DMS53 treated with DMSO at 0.1 percent for 48 hours (cell line): ENCODE measurements at regions not wholly inside any gene's neighbourhood (a gene's known extent, or its start where the extent isn't known, plus 50 kb on each side); places are given as distances from the start of the nearest gene placed in this dataset.
"Not testable (repeated sequence)": the region's sequence is repeated elsewhere in the genome, so short reads cannot be mapped to it uniquely, and the experiment has no call there.

ENCODE experiments used
- DNase-seq: peaks from one replicate; lab custom pipeline; 2025; ENCODE audit not compliant: unreplicated experiment; lab: John Stamatoyannopoulos, UW

DNA sequence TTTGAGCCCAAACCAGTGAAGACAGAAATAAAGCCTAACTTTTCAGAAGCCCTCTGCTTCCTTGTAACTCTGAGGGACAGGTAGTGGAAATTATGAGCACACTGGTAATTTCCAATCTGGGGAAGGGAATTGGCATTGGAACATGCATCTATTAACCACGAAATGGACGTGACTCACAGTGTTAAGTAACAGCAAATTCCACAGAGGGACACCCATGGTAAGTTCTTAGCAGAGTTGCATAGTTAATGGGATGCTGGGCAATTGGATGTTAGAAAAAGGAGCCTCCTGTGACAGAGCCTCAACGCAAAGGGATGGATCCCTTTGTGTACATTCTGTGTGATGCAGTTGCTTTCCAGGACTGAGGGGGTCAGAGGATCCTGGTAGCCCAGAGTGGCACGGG lies 168.6 kb downstream of the SEMA6D start:
- DNase-seq = no peak

DNA sequence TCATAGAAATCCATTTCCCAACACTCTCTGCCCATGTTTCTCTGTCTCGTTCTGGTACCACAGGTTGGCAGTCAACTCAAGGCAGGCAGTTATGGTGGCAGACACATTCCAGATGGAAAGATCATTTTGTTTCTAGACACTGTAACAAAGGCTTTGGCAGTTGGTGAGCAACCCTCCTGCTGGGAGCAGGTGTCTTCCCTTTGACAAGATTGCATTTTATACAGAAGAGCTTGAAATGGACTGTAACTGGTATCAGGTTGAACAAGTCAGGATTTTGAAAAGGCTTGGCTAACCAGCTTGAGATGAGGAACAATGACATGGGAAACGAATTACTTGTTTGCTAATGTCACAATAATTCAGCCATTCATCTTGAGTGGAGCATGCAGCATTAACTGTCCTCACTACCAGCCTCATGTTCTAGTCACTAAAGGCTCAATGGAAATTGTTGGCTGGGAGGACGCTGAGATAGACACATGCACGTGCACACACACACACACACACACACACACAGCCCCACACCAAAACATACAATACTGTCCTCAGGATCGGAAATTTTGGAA lies 170.0 kb downstream of the SEMA6D start:
- DNase-seq = no peak

DNA sequence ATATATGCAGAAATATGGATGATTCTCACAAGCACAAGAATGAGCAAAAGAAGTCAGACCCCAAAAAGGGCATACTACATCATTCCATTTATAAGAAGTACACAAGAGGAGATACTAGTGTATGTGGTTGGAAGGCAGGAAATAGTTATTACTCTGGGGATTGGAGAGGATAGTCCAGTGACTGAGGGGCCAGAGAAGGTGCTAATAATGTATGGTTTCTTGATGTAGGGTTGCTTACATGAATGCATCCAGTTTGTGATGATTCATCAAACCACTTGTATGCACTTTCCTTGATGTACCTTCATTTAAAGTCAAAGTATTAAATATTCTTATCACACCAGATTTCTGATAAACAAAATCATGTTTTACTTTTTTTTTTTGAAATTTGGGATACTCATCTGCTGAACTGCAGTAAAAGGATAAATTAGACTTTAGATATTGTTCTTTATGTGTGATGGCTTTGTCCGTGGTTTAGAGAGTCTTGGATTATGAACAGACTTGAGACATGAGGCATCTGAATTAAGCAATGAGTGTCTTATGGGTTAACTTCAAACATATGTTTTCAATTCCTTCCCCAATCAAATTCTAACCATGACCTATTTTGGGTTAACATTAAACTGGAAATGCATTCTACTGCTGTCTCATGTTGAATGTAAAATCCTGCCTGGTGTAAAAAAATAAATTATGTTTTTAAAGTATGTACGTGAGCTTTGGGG lies 171.2 kb downstream of the SEMA6D start:
- no peak for DNase-seq

DNA sequence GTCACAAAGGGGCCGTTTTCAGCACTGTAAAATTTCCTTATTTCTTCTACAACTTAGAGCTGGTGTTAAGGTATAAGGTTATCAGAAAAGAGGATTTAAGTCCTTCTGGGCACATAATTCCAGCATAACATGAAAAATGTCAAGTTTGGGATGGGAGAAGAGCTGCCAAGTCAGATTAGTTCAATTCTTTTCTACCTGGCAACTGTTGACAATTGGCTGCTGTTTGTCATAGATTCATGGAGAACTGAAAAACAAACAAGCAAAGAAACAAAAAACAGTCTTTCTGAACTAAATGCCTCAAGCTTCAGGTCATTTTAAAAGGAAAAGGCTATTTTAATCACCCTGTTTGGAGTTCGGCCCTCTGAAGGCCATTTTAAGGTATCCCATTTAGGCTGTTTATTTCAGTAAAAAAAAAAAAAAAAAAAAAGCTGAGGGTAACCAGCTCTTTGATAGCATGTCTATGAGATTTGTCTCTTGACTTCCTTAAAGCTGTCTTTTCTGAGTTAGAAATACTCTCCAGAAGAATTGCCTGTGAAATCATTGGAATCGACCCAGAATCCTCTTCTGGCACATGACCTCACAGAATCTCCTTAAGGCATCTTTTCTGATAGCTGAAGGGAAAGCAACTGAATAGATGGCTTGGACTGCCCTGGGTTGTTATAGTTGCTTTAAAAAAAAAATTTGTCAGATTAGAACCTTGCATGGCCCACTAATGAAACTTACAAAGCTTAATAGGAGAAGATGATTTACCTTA lies 173.3 kb downstream of the SEMA6D start:
- DNase-seq = no peak

DNA sequence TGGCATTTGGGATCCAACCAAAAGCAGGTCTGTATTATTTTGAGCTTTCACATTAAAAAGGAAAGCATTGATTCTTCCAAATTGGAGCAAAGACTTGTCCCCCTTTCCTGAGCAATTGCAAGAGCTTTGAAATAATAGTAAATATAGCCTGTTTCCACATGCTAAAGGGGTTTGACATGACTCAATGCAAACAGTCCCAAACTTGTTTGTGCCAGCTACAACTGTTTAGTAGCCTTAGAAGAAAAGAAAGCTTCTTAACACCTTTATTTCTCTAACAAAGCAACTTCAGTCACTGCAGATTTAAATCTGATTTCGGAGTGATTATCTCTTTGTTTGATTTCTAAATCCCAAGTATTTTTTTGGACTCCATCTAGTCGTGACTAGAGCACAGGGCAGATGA lies 180.2 kb downstream of the SEMA6D start:
- no peak for DNase-seq

DNA sequence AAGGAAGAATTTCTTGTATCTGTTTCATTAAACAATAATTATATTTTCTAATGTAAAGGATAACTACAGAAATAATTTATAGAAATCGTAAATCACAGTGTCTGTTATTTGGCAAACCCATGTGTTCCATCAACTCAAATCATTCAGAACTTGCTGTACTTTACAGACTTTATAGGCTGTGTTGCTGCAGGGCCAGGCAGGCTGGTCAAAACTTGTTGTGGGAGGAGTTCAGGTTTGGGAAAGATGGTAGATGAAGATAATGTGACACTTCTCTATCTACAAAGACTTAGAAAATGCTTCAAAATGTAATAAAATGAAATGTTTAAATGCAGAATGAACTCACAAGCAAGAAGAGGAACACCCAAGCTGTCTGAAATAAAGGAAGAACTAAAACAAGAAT lies 183.4 kb downstream of the SEMA6D start:
- DNase-seq = no peak

DNA sequence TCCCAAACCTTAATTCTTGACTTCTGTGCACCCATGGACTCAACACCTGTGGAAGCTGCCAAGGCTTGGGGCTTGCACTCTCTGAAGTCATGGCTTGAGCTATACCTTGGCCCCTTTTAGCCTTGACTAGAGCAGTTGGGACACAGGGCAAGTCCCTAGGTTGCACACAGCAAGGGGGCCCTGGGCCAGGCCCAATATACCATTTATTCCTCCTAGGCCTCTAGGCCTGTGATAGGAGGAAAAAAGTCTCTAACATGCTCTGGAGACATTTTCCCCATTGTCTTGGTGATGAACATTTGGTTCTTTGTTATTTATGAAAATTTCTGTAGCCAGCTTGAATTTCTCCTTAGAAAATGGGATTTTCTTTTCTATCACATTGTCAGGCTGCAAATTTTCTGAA lies 186.1 kb downstream of the SEMA6D start:
- no peak for DNase-seq

DNA sequence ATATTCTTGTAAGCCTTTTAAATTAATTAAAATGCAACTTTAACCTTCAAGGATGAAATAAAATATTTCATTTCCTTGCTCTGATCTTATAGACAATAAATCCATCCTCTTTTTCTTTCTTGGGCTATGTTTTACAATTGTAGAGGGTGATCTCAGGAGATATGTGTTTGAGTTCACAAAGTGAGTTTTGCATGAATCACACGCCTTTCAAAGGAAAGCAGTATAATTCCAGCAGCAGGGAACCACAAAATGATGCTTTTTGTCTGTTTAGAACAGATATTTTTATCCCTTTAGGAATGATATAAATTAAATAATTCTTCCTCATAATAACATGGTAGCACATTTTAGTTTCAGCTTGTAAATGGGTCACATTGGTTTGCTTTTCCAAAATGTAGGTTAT lies 191.2 kb downstream of the SEMA6D start:
- no peak for DNase-seq

DNA sequence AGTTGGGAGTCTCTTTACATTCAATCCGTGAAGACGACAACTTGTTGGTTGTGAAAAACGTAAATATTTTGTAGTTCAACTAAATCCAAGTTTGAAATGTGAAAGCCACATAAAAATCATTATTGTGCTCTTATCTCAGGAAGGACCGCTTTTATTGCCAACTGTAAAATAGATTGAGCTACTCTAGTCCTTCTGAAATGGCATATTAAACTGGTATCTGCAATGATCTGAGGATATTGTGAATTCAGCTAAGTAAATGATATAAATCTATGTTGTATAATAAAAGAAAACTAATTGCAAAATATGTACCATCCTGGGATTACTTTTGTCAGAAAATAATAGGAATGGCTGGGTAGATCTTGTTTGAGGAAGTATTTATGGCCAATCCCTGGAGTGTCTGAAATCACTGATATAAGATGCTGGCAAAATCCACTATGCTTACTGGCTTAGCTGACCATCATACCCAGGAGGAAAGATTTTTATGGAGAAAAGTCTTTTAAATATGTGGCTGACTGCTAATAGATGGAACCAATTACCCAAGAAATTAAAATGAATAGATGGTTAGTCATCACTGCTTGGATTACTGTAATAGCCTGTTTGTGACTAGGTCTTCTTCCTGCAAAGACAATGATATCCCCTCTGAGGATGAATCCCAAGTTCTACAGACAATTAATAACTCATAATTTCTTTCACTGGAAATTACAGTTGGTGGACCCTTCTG lies 191.8 kb downstream of the SEMA6D start:
- DNase-seq = no peak

DNA sequence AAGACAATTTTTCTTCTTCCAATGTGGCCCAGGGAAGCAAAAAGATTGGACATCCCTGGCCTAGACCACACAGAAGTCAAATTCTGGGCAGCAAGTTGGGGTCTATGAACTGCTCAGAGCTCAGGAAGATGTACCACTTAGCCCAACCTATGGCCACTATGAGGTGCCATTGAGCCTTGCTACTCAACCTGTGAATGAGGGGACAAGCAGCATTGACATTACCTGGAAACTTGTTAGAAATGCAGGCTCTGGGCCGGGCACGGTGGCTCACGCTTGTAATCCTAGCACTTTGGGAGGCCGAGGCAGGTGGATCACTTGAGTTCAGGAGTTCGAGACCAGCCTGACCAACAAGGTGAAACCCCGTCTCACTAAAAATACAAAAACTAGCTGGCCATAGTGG lies 195.6 kb downstream of the SEMA6D start:
- DNase-seq = not testable (repeated sequence)

DNA sequence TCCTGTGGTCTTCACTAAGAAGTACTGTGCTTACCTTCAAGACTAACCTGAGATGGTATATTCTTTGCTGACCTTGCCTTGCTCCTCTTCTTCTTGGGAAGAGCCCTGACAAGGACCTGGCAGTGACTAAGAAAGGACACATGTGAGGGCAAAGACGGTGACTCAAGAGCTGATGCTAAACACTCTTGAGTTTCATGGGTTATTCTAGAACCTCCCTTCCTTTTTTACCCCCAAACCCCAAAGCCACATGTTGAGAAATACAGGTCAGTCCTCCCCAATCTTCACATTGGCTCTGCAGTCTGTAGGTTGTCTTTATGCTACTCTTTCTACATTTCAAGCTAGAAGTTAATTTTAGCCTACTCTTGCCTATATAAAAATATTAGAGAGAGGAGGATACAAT lies 200.6 kb downstream of the SEMA6D start:
- DNase-seq = no peak

DNA sequence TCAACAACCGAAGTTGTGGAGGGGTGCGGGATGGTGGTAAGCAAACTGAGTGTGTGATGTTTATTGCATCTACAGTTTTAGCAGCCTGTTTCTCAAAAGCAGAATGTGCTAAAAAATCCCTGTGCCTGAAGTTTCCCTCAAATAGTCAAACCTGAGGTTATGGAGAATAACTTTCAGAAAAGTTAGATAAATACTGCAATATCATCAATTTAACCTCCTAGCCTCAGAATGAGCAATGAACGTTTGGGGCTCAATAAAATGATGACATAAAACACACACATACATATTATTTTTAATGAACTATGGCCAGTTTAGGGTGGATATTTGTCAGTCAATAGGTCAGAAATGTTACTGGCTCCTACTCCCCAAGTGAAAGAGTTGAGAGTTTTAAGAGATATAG lies 201.6 kb downstream of the SEMA6D start:
- DNase-seq = no peak

DNA sequence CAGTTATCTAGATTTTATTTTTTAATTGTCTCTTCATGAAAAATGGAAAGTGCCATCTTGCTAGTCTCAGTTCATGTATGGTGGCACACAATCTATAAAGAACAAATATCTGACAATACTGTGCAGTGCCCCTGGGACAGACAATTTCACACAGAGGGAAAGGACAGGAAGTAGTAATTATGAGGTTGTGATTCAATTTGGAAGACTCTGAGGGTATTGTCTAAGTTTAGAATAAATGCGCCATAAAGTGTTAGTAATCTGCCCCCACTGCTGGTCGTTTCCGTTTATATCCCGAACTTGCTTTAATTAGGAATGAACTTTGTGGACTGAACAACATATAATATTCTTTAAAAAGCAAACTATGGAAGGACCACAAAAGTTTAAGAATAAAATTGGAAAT lies 196.4 kb upstream of the SLC24A5 start:
- no peak for DNase-seq

DNA sequence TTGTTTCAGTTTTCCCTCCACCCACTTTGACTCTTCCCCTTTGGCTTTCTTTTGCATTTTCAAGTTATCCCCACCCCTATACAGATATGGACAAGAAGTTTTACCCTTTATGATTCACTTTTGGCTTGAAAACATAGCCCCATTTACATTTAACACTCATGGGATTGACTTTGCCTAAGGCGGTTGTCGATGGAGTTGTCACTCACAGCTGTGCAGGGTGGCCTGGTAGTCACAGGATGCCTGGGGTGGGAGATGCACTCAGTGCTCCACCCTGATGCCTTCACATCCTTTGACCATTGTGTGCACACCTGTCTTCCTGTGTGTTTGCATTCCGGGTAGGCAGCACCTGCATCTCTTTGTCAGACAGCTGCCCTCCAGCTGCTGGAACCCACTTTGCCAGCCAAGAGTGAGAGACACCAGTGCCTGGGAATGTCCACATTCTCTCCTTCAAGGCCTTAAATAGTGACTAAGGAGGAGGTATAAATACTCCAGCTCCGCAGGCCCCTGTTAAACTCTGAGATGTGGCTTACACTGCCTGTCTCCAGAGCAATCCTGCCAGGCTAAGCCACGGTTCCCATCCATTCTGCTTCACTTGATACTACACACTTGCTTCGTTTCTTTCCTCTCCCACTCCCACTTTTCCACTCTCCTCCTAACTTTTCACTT lies 191.5 kb upstream of the SLC24A5 start:
- peak; percentile 86 for DNase-seq

DNA sequence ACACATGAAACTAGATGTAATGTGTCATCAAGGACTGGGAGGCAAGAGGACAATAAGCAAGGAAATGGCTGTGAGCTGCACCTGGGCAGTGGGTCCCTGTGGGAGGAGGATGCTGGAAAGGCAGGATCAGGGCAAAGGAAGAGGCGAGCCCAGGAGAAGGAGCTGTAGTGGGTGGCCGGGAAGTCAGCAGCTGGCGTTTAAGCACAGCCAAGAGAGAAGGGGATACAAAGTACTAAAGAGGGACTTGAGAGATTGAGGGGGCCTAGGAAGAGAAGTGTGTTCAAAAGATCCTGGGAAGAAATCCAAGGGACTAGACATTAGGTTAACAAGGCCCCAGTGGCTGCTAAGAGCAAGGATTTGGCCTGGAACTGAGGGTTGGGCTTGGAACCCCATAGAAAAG lies 188.5 kb upstream of the SLC24A5 start:
- no peak for DNase-seq

DNA sequence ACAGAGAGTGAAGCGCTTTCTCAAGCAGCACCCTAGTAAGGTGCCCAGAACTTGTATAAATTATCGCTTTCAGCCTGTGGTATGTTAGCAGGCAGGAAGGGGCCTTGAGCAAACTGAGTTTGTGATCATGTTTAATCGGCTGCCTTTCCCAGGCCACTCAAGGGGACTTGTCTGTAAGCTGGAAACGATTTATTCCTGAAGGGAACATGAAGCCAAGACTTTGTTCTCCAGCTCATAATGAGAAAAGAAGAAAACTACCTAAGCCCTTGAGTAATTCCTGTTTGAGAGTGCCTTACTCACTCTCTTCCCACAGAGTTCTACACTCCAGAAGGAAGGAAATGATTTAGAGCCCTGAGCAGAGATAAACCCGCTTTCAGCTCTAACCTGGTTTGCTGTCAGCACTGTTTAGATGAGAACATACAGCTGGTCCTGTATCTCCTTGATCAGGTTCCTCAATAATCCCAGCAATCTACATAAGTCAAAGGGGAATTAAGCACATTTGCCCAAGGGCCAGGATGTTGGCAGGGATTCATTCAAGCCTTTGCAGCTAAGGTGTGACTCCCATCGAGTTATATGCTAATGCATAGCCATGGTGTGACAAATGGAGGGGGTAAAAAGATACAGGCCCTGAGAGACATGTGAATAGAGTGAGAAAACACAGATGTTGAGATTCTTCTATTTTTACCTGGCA lies 187.7 kb upstream of the SLC24A5 start:
- DNase-seq = no peak

DNA sequence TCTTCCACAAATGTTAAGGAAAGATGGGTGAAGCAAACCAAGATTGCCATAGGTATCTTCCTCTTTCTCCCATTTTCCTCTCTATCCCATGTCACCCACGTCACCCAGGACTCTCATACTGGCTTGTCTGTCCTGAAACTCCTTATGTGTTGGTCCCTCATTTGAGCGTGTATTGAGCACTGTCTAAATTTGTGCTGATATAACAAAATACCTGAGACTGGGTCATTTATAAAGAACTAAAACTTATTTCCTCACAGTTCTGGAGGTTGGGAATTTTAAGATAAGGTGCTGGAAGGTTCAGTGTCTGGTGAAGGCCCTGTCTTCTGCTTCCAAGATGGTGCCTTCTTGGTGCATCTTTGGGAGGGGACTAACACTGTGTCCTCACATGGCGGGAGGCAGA lies 186.9 kb upstream of the SLC24A5 start:
- no peak for DNase-seq

DNA sequence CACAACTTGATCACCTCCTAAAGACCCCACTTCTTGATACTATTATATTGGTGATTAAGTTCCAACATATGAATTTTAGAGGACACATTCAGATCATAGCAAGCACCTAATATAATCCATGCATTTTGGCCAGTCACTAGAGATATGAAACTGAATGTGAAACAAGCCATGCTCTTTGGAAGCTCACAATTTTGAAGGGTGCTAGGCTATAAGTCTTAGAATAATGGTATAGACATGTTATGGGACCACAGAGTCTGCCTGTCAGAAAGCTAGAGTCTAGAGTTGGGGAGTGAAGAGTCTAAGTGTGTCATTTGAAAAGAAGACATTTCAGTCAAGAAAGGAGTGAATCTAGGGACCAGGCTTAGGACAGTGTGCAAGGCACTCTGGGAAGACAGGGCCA lies 186.4 kb upstream of the SLC24A5 start:
- no peak for DNase-seq

DNA sequence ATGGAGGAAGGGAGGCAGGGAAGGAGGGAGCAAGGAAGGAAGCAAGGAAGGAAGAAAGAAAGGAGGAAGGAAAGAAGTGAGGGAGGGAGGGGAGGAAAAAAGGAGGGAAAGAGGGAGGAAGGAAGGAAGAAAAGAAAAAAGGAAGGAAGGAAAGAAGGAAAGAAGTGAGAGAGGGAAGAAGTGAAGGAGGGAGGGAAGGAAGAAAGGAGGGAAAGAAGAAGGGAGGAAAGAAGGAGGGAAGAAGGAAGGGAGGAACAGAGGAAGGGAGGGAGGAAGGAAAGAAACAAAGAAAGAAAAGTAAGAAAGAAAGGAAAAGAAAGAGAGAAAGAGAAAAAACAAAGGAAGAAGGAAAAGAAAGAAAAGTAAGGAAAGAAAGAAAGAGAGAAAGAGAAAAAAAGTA lies 183.0 kb upstream of the SLC24A5 start:
- no peak for DNase-seq

DNA sequence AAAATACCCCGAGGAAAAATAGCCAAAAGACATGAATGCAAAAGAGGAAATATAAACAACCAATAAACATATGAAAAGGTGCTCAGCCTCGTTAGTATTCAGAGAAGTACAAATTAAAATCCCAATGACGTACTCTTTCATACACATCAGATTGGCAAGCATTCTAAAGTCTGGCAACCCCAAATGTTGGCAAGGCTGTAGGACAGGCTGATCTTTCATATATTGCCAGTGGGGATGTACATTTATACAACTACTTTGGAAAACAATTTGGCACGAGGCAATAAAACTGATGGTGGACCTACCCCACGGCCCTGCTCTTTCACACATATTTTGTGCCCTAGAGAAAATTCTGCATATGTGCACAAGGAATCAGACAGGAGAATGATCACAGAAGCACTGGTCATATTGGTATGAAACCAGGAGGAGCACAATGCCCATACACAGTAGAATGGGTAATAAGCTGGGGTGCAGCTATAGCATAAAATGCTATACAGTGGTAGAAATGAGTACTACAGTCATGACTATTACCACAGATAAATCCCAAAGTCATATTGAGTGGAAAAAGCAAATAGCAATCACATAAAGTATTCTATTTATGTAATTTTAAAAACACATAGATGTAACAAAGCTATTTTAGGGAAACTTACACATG lies 176.0 kb upstream of the SLC24A5 start:
- DNase-seq = no peak
